Right hindlimb (tissue), 1 donor: ENCODE measurements at regions not wholly inside any gene's neighbourhood (a gene's known extent, or its start where the extent isn't known, plus 50 kb on each side); places are given as distances from the start of the nearest gene placed in this dataset.
"Not testable (repeated sequence)": the region's sequence is repeated elsewhere in the genome, so short reads cannot be mapped to it uniquely, and the experiment has no call there.

Experiments used
- DNase-seq: peaks from one replicate; pipeline ENCODE4 v3.0.0-alpha.2; 2018

DNA sequence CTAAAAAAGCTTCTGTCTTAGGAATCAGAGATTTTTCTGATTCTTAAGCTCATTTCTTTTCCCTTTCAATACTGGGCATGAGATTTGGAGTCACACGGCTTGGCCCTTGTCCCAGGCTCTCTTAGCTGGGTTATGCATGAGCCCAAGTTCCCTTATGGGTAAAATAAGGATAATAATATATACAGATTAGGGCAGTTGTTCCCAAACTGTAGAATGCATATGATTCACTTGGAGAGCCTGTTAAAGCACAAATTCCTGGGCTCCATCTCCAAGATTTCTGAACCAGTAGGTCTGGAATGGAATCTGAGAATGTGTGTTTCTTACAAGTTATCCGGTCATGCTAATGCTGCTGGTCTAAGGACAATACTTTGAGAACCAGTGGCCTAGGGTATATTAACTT is 154.0 kb downstream of the REEP3 start:
- DNase-seq: peak; percentile 50

DNA sequence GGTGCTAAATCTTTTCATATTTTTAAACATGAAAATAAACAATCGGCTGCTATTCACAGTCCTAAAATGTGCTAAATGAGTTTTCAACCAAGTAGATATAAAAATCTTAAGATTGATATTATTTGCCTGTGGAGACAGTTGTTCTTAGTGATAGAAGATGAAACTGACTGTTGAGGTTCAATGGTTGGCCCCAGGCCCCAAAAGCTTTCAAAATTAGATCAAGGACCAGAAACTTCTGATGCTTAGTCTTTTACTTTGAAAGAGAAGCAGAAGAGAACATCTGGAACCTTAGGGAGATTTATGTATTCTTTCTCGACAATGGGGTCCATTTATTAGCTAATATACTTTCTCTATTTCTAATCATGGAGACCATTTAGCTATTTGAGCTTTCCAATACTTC is 155.8 kb downstream of the REEP3 start:
- no peak for DNase-seq

DNA sequence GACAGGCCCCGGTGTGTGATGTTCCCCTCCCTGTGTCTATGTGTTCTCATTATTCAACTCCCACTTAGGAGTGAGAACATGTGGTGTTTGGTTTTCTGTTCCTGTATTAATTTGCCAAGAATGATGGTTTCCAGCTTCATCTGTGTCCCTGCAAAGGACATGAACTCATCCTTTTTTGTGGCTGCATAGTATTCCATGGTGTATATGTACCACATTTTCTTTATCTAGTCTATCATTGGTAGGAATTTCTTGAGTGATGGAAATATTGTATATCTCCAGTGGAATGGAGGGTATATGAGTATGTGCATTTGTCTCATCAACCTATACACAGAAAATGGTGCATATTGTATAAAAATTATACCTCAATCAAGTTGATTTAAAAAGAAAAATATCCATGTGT is 159.3 kb downstream of the REEP3 start:
- not testable (repeated sequence) for DNase-seq

DNA sequence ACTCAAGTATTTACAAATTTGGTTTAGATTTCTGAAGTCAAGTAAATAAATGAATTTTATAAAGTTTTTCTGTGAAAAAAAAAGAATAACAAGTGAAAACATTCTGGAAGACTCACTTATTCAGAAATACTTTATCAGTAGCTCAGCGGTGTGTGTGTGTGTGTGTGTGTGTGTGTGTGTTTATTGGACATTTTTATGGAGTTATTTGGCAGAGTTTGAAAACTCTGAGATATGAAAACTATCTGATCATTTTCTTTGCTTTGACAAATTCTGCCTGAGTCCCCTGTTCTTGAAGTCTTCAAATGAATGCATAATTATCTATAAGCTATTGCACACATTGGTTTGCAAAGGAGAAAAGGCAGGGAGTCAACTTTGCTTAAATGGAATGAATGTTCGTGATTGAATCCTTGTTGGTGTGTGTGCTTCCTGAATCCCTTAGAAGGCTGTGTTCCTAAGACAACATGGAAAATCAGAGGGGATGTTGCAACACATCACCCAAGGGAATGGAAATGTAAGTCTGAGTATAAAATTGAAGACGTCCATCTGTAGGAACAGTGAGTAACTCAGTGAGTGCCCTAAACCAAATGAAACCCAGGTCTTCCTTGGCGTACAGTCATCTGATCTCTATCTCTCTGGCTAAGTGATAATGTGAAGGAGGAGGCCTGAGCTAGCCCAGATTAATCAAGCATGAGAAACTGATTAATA is 160.9 kb downstream of the REEP3 start:
- no peak for DNase-seq

DNA sequence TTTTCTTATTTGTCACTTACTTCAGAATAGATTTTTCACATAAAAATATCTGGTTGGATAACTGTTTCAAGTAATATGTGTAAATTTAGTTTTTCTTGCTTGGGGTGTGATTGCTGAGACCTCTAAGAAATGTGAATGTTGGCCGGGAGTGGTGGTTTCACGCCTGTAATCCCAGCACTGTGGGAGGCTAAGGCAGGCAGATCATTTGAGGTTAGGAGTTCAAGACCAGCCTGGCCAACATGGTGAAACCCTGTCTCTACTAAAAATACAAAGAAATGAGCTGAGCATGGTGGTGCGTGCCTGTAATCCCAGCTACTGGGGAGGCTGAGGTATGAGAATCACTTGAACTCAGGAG is 161.5 kb downstream of the REEP3 start:
- DNase-seq: not testable (repeated sequence)

DNA sequence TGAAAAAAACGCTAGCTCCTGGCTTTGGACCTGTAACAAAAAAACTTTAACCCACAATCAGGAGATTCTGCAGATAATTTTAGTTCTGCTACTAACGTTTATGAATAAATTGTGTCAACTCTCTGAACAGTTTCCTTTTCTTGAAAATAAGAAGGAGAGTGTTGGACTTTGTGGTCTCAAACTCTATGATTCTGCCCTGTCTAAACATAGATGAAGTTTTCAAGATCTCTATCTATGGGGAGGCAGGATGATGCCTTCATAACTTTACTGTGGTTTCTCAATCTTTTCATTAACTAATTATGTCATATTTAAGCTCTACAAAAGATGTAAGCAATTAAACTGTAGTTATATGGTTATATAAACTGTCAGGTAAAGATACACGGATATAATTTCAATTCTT is 162.0 kb downstream of the REEP3 start:
- no peak for DNase-seq

DNA sequence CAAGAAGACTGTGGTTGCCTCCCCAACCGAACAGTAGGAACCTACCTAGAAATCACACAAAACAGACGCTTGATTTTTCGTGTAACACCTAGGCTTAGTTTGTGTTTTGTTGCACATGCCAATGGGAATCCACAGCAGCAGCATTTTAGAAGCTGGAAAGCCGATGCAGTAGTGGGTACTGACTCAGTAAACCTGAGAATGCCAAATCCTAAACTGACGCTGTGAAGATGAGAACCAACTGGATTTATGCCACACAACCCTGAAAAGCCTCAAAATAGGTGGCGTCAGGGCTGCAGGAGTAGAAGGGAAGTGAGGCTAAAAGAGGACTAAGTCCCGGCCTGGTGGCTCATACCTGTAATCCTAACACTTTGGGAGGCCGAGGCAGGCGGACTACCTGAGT is 162.5 kb downstream of the REEP3 start:
- no peak for DNase-seq

DNA sequence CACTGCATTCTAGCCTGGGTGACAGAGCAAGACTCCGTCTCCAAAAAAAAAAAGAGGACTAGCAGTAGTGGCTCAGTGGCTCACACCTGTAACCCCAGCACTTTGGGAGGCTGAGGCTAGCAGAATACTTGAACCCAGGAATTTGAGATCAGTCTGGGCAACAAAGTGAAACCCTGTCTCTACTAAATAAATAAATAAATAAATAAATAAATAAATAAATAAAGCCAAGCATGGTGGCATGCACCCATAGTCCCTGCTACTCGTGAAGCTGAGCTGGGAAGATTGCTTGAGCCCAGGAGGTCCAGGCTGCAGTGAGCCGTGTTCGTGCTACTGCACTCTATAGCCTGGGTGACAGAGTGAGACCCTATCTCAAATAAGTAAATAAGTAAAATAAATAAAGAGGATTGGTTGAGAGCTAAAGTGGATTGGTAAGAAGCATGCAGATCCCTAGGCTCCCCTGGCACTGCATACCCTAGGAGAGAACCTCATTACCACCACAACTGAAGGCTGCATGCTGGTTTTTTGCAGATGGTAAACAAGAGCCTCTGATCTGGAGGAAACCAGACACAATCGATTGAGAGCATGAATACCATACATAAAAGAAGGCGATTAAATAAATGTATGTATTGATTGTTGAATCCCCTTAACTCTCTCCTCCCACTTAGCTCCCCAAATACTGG is 163.2 kb downstream of the REEP3 start:
- DNase-seq: no peak

DNA sequence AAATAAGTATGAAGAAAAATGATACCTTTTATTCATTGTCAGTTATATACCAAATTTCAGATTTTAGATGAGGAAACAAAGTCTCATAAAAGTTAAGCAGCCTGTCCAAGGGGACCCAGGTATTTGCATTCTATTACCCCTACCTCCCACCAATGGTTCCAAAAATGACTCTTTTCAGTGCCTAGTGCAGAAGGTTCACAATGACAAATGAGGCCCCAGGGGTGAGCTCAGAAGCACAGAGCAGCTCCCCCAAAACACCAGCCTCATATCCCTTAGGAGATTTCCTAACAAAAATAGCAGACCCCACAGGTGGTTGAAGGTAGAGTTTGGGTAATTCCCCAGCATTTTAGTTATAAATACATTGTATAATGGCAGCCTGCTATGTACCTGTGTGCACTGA is 168.6 kb downstream of the REEP3 start:
- DNase-seq: no peak

DNA sequence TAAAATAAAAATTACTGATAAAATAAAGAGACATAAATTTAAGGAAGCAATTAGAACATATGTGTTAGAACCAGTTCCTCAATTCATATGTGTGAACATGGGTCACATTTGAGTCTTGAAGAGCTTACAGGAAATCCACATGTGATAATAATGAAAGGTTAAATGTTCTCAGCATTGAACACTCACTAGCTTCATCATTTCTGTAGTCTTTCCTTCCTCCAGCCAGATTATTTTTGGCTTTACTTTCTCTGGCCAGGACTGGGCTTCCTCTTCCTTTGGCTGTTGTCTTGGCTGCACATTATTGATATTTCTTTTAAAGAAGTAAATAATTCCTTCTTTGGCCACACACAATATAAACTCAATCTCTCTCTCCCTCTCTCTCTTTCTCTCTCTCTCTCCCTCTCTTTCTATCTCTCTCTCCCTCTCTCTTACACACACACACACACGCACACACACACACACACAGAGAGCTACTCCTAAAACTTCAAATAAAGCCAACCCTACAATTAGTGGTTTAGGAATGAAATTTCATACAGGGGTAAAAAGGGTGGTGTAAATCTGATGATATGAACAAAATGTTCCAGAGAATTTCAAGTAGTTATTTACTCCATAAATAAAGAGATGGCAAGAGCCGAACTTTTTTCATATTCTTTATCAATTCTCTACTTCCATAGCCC is 171.2 kb downstream of the REEP3 start:
- peak; percentile 46 for DNase-seq

DNA sequence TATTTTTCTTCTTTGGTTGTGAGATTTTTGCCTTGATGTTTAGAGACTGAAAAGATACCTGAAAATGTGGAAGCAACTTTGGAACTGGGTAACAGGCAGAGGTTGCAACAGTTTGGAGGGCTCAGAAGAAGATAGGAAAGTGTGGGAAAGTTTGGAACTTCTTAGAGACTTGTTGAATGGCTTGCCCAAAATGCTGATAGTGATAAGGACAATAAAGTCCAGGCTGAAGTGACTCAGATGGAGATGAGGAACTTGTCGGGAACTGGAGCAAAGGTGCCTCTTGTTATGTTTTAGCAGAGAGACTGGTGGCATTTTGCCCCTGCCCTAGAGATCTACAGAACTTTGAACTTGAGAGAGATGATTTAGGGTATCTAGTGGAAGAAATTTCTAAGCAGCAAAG is 171.8 kb downstream of the REEP3 start:
- not testable (repeated sequence) for DNase-seq

DNA sequence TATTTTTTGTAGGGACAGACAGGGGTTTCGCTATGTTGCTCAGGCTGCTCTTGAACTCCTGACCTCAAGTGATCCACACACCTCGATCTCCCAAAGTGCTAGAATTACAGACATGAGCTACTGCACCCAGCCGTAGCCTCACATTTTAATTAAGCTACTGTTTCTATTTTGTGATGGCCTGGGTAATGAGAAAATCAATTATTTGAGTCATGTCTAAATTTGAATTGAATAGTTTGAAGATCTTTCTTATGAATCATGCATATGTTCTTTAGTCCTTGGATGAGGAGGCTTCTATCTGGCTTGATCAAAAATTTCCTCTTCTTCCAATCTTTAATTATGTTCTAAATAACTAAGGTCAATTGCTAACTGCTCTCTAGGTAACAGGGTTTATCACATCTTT is 175.0 kb downstream of the REEP3 start:
- DNase-seq: no peak

DNA sequence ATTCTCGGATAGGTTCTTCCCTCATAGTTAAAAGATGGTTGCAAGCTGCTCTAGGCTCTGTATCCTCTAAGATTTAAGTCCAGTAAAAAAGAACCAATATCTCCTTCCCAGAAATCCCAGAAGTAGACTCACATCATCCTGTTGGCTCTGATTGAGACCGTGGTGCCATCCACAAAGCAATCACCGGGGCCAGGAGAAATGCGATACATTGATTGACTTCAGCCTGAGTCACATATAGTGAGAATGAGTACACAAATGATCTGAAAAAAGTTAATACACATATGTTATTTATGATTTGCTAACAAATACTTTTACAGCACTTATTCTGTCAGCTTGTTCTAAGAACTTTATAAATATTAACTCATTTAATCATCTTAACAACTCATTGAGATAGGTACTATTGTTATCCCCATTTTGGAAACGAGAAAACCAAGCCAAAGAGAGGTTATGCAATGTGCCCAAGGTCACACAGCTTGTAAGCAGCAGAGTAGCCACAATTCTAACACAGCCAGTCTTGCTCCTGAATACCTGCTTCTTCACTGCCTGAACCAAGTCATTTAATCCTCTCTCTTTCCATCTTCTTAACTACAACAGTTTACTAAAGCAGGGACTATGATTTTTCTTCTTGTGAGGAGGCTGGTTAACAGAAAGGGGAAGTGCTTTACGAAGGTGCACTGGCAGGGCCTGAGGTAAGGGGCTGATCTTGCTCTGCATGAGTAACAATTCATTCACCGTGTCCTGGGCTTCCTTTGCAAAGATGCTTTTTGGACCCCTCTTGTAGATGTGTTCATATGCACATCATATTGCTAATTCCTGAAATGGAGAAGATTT is 177.0 kb downstream of the REEP3 start:
- no peak for DNase-seq

DNA sequence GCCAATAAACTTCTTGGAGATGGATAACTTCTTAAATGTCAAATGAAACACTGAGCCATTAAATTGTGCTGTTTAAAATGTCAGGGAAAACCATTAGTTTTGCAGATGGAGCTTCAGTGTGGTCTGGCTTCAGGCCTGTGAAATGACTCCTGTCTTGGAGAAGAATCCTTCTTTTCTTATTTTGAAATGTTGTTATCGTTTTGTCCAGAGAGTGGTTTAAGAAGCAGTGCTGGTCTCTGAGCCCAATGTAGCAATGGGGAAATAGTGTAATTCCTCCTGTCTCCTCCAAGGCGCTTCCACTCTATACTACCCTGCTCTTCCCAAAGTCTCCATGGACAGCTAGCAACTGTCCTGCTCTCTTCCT is 177.6 kb downstream of the REEP3 start:
- peak; percentile 58 for DNase-seq

DNA sequence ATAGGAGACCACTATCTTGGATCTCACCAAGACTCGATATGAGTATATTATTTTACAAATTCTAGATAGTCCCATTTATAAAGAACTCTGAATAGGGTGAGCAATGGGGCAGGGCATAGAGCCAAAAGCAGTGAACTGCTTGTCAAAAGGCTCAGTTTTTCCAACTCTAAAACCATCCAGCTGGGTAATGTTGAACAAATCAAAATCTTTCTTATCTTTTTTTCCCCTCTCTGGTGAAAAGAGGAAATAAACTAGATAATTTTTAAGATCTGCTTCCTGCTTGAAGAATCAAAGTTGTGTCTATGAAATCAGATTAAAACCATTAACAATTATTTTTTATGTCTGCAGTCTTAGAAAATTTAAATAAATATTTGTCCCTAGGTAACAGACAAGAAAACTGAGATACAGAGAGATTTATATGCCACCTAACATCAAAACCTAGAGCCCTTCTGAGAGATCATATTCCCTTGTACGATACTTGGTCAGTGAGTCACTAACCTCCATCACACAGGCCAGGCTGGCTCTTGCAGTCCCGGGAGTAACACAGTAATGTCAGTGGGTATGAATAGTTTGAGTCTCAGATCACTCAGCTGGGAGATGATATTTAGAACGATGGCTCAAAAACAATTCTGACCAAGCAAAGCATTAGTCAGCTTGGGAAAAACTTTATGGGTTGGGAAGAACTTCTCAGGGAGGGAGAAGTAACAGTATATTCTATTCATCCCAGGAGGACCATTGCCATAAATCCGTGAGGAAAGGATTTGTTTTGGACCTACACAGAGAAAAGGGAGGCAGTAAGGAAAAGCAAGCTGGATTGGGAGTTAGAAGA is 178.8 kb downstream of the REEP3 start:
- no peak for DNase-seq

DNA sequence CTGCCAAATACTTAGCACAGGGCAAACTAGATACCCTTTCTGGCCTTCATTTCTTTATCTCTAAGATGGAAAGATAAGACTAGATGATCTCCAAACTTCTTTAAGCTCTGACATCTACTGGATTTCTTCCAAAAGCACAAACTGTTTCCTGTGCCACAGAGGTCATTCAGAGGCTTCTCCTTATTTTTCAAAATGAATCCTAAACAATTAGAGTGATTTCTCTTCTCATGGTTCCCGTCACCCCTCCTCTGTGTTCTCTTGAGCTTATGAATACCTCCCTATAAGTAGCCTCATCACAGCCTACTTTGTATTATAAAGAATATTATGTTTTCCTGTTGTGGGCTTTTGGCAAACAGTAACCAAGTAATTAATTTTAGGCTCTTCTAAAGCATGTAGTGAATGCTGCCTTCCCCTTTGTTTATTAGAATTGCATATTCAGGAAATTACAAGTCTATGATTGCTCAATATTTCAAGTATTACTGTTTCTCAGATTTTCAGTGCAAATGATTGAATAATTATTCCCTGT is 179.5 kb downstream of the REEP3 start:
- DNase-seq: no peak

DNA sequence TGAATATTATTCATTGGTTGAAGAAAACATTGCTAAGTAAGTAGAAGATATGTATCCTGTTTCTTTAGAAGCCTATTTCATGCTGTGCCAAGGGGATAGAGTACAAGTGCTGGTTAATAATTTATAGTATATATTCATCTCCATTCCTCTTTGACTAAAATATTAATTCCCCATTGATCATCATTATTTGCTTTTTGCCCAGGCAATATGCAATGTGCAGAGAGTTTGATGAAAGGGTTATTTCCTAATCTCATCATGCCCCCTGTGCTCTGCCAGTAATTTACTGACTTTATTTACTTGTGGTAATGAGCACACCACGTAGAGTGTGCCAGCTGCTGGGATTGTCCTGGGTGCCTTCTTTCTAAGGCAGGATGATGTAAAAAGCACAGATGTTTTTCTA is 180.9 kb downstream of the REEP3 start:
- no peak for DNase-seq

DNA sequence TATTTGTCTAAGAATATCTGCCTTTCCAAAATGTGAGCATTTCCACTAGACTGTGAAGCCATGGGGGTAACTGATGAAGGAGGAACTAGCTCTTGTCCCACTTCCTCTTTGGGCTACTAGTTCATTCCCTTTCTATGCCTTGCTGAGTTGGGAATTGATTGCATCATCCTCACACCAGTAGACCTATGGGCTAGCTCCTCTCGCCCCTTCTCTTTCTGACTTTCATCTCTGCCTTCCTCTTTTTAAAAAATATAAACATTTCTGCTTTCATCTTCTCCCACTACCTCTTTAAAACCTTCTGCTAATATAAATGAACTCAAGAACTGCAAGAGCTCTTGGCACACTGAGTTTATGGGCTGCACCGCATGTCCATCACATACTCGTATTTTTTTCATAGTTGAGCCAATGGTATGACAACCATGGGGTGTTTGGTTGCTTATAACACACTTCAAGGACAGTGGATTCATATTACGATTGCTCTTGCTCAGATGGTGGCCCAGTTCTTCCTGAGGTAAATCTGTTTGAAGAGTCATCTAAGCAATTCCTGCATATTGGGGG is 182.0 kb downstream of the REEP3 start:
- DNase-seq: no peak

DNA sequence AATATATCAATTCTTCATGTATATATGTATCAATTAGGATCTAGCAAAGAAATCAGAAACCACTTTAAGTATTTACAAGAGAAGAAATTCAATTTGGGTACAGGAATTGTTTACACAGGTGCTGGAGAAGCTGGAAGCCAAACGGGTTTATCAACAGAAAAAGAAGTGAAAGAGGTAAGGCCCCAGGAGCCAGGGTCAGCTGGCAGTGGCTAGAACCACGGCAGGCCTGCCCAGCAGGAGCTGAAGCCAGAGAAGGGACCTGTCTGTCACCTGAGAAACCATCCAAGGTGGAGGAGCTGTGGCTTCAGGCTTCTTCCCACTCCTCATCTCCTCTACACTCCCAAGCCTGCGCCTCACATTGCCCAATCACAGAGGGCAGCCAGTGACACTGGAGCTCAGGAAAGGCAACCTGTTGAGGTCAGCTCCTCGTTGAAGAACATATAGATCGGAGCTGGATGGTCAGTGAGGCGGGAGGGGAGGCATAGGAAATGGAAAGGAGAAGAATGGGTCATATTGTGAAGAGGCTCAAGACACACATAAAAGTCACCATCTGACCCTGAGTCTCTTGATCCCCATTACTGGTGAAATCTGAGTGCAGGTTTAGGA is 182.6 kb downstream of the REEP3 start:
- DNase-seq: no peak

DNA sequence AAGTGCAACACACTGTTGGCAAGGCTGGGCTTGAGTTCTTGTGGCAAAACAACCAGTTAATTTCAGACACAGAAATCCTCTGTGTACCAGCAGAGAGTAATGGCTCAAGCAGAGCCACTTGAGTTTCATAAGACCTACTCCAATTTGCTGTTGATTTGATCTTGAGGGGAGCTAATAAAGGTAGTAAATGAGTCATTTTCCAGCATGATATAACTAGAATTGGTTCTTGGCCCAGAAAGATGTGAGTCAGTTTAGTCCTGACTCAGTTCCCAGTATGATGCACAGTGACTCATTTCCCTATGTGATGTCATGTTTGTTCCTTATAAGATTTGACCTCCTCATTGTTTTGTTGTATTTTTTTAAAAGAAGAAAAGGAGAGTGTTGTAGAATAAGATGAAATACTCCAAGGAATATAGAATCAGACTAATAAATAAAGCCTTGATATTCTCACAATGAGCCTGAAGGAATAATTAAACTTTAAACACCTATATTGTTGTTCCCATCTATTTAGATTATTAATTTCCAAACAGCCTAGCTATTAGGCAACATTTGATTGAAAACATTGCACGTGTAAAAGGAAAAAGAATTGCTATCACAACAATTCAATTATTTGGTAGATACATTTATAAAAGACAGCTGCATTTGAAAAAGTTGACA is 186.2 kb downstream of the REEP3 start:
- peak; percentile 43 for DNase-seq

DNA sequence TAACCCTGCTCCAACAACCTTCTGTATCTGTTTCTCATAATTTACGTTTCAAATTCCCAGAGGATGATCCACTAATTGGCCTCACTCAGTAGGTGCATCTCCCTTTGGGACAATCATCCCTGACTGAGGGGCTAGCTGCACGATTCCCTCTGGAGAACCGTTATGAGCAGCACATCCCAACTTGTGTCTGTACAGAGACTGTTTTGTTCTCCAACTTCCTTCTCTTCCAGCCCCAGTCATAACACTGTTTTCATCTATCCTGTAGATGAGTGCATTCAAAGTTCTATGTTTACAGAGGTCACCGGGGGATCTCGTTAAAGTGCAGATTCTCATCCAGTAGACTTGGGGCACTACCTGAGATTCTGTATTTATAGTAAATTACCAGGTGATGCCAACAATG is 187.2 kb downstream of the REEP3 start:
- no peak for DNase-seq
